Choroid plexus epithelial cell (primary cell): ENCODE measurements at regions not wholly inside any gene's neighbourhood (a gene's known extent, or its start where the extent isn't known, plus 50 kb on each side); places are given as distances from the start of the nearest gene placed in this dataset.

Experiments
- DNase-seq: peaks from one replicate; pipeline ENCODE4 v3.0.0-alpha.2; 2010; ENCODE audit warnings: low read depth
- H3K4me3 ChIP-seq: 2 replicates; pipeline ENCODE4 v1.5.1; 2011; ENCODE audit warnings: low read depth, mild to moderate bottlenecking, control low read depth, low read length, moderate library complexity
- CTCF ChIP-seq: conservative IDR thresholded peaks from 2 replicates; pipeline ENCODE4 v1.5.1; 2011; ENCODE audit warnings: low read depth, mild to moderate bottlenecking, control low read depth, inconsistent platforms, low read length, moderate library complexity

DNA sequence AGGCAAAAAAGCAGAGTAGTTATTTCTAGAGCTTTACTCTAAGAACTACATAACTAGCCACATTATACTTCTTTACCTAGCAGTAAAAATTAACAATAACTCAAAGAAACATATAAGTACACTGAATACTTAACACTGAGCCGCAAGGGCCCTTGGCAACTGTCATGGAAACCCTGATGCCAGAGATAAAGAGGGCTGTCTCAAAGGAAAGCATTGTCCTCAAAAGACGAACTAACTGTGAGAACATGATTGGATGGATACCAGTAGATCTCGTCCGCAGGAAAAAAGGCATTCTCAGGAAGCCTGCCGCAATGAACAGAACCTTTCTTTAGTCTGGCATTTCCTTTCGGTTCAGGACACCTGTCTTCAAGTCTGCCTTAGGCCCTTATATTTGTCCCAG is 379.0 kb upstream of the SLC30A5 start:
- H3K4me3 ChIP-seq = no peak overlapping the region
- no peak for TF ChIP-seq CTCF
- DNase-seq = no peak

DNA sequence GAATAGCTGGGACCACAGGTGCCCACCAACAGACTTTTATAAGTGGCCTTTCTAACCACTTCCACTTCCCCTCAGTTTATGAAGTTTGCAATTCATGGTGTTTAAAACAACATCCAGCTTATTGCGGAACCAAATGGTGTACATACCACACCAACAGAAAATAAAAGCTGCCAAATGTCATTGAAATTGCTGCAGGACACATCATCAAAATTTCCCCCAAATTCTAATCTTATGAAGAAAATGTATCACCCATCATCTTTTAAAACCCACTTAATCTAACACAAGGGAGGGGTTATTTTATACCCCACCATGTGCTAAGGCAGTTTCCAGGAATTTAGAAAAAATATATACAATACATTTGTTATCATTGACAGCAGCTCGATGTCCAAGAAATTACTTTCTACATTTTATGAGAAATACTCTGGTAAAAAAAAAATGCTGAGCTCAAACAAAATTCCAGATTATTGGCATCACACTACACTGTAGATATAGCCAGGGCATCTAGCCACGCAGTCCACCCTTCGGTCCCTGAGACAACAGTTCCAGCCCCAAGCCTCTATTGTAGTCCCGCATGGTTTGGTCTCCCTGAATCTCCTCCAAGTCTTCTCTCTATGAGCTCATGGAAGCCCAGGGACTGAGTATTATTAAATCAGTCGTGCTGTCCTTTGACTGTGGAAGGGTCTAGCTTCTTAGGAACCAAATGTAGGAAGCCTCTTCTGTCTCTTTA is 372.8 kb upstream of the SLC30A5 start:
- H3K4me3 ChIP-seq = no peak overlapping the region
- TF ChIP-seq CTCF = no peak
- no peak for DNase-seq

DNA sequence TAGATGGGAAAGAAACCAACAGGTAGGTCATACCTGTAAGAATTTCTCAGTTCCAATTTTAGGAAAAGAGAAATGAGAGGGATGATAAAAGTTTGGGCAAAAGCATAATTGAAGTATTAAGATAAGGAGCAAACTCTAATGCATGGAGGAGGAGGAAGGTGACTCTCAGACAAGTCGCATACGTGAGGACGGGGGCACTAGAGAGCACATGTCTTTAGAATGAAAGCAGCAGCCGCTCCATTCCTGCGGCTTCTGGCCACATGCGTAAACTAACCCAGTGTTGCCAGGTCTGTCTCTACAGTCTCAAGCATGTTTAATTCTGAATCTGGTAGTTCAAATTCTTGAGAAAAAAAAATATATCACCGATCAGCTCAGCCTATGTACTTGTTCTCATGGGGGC is 371.5 kb upstream of the SLC30A5 start:
- DNase-seq = no peak
- H3K4me3 ChIP-seq = no peak overlapping the region
- TF ChIP-seq CTCF = no peak

GRCh38 chr5:68725905-68726683 is 367.7 kb upstream of the SLC30A5 start:
- H3K4me3 ChIP-seq = no peak overlapping the region
- DNase-seq = no peak
- TF ChIP-seq CTCF = no peak

- no peak overlapping the region for H3K4me3 ChIP-seq
- no peak for TF ChIP-seq CTCF
- no peak for DNase-seq
Measured at GRCh38 chr5:68727931-68728330, 365.9 kb upstream of the SLC30A5 start.

GRCh38 chr5:68729678-68730077 is 364.1 kb upstream of the SLC30A5 start:
- no peak for DNase-seq
- H3K4me3 ChIP-seq = no peak overlapping the region
- no peak for TF ChIP-seq CTCF
